HG02571 (cell line): ENCODE measurements at regions not wholly inside any gene's neighbourhood (a gene's known extent, or its start where the extent isn't known, plus 50 kb on each side); places are given as distances from the start of the nearest gene placed in this dataset.
"Not testable (repeated sequence)": the region's sequence is repeated elsewhere in the genome, so short reads cannot be mapped to it uniquely, and the experiment has no call there.

Experiments used
- ATAC-seq: cut with Tn5 transposase; IDR thresholded peaks from one replicate; pipeline ENCODE4 v1.9.1; 2021; ENCODE audit warnings: mild to moderate bottlenecking, moderate library complexity; ENCODE audit not compliant: unreplicated experiment

DNA sequence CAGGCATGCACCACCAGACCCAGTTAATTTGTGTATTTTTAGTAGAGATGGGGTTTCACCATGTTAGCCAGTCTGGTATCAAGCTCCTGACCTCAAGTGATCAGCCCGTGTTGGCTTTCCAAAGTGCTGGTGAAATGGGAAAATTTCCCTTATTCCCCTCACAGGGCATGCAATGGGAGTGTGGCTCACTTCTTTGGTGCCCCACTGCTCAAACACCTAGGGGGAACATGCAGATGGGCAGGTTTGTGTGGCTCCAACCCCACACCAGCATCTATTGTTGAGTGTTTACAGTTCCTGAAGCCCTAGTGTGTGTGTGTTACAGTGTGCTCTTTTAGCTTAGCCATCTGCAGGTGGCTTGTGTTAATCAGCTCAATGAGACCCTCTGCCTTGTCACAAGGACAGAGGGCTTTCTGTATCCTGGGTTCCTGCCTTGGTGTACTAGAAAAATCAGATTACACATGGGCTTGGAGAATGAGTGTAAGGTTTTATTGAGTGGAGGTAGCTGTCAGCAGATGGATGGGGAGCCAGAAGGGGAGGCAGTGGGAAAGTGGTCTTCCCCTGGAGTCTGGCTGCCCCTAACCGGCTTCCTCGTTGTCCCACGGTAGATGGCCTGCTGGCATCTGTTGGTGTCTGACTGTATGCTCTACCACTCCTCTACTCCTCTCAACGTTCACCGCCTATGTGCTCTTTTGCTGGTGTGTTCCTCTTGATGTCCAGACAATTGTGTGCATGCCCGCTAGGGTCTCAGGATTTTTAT, 248.1 kb upstream of the CBLB start:
- ATAC-seq = no peak

DNA sequence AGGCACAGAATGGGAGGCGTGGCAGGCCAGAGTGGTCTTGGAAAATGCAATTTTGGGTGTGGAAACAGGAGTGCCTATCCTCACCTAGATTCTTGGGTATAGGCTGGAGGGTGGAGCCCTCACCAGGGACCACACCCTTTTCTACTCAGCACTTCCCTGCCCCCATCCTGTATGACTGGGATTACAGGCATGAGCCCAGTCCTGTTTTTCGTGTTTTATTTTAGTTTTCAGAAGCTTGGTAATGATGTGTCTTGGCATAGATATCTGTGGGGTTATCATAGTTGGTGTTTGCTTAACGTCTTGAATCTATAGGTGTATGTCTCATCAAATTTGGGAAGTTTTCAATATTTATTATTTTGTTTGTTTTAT, 248.7 kb upstream of the CBLB start:
- ATAC-seq = no peak

DNA sequence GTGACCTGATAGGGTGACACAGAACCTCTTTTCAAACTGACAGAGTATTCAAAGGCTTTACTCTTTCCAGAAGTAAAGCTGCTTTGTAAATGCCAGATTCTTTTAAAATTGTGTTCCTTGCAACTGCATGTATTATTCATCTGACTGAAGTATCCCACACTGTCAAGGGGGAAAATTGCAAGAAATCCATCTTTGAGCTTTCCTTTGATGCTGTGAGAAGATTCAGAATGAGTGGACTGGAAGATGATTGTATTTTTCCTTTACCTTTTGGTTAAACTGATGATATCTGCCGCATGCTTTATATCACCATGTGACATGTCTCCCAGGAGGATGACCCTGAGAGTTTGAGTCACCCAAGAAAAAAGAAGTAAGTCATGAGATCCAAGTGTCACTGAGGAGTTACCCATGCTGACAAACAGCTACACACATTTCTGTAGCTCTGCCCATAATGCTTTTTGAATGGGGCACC, 250.8 kb upstream of the CBLB start:
- no peak for ATAC-seq

DNA sequence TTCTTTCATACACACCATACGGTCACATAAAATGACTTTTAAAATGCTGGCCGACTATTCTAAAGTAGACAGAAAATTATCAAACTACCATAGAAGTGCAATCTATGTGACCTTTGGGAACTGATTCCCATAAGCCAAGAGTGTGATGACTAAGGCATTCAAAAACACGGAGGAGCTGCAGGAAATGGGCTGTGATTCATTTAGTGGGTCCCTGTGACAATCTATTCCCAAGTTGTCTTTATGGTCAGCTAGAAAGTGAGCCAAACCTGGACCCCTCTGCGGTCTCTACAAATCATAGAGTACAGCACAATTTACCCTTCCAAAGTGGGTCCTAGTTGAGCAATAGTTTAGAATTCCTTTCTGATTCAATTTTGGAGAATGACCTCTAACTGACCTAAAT, 251.5 kb upstream of the CBLB start:
- ATAC-seq = no peak

DNA sequence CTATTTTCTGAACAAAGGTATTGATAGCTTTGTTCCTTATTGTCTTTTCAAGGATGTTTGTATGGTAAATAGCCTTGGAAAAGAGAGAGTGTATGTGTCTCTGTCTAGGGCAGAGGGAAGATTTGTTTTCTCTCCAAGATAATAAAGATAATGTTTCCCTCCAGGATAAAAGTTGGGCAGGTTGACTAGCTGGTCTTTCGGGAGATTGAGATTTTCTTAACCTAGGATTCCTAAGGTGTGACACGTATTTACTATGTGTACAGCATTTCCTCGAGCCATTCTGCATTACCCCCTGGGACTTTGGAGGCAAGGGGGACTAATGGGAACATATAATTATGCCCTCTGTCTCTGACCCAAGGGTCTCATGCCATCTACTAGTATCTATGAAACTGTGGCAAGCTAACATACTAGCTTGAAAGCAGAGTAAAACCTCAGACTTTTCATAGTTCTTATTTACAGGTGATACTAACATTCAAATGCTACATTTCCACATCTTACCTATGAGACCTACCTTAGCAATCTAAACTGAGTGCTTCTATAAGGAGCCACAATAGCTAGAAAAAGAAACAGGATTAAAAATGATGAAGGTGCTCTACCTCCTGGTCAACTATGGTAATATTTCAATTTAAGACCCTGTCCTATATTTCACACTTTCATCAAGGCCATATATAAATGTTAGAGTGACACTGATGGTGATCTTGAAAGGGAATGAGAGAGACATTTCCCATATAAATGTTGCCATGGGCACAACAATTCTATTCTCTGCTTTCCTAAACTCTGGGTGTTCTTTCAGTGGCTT, 252.9 kb upstream of the CBLB start:
- ATAC-seq = no peak

DNA sequence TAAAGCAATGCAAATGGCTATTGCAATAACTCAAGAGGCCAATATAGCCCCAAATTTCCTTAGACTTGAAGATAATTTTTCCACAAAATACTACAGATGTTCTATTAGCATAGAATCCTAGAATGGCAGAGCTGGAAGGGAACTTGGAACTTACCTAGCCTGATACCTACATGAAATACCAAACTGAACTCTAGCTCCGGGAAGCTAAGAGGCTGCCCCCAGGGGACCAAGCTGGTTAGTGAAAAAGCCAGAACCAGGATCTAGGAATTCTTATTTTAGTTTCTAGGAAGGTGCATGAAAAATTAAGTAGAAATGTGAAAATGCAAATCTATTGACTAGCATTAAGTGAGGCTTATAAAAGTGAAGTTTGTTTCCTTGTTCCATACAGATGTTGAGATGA, 256.0 kb upstream of the CBLB start:
- no peak for ATAC-seq

DNA sequence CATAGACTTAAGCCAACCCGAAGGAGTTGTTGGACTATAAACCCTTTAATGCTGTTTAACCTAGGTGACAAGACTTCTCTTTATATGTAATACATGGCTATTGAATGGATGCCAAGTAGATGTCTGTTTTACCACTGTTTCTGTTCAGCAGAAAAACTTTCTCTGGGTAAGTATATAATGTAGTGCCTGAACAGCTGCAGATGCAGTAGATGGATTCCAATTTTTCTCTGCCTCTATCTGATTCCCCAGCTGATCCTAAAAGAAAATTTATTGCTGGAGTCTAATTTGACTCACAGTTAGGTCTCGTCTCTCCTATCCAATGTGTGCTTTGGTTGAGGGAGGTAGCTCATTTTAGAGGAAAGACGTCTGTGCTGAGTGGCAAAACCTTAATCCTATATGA, 256.5 kb upstream of the CBLB start:
- ATAC-seq = no peak

DNA sequence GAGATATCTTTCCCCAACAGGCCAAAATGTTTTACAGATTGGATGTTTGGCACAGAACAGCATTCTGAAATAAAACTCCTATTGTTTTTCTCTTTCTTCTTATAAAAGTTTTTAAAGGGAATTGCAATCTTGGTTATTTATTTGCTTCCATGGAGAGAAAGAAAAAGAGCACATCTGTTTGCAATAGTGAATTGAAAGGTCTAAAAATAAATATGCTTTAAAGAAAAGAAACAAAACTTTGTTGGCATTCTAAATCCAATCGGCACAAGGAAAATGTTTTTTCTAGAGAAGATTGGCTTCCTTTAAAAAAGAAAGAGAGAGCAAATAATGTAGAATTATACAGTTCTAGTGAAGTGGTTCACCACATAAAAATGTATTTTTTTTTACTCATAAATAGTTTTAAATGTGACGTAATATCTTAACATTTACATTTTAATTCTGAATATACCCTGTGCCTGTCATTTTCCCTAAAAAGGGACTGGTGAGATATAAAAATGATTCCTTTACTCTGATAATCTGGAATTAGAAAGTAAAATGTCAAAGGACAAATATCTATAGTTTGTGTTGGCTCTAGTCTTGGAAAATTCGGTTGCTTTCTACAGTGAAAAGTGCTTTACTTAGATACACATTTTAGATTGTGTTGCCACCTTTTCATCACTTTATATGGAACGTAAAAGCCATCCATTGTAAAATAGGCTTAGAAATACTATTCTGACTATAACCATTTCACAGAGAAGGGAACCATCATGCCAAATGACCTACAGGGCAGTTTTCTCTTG, 257.4 kb upstream of the CBLB start:
- ATAC-seq = no peak

DNA sequence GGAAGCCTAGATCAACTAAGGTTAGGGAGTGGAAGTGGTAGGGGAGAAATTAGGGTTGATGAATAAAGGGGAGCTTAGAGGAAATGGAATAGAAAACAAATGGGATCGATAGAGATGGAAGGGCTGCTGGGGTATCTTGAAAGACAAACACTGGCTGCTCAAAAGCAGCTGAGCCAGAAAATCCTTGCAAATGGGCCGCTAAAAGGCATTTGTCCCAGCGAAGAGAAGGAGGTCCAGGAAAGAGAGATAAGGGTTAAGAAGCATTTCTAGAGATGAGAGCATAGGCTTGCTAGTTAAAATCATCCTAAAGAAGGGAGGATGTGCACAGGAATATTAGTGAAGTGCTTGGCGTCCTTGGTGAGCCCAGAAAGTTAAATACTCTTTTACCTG, 258.0 kb upstream of the CBLB start:
- no peak for ATAC-seq

DNA sequence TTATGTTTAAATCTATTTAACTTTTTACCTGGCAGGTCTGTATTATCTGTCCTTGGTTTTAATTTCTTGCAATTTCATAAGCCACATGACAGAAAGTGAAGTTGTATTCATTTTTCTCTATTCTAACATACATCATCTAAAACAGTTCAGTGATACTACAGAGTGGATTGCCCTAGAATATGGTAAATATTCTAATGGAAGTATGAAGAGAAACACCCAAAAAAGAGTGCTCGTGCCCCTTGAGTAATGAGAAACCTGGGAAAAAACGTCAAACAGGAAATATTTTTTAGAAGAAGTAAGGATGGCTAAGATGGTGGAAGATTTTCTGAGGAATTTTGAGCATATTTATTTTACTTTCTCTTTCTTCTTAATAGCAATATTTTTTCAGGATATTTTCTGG, 261.1 kb upstream of the CBLB start:
- no peak for ATAC-seq

DNA sequence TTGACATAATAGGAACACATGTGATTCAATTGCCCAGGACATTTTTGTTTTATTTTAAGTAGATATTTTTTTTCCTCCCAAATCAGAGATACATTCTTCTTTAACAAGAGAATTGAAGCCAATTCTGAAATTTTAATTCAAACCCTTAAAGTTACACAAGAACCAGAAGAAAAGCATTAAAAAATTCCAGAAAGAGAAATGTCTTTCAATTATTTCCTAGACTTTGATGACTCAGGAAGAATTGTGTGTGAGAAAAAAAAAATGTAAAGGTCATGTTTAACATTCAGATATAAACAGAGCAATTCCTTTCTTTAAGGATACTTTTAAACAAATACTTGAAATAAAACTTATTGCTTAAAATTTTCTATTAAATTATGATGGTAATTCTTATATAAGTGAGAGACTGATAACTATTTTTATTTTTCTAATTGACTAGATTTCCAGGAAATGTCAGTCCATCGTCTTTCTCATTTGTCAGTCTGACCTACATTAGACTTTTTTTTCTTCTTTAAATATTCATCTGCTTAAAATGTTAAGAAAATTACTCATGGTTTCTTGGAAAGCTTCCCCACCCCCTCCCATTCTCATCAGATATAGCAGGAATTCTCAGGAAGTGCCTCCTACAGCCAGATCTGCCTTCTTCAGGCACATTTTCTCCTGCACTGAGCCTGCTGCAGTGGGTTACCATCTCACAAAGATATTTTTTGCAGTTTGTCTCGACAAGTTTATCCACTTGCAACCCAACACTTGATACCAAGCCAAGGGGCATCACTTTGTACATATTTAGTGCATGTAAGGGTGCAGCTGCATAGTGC, 261.8 kb upstream of the CBLB start:
- ATAC-seq = no peak

DNA sequence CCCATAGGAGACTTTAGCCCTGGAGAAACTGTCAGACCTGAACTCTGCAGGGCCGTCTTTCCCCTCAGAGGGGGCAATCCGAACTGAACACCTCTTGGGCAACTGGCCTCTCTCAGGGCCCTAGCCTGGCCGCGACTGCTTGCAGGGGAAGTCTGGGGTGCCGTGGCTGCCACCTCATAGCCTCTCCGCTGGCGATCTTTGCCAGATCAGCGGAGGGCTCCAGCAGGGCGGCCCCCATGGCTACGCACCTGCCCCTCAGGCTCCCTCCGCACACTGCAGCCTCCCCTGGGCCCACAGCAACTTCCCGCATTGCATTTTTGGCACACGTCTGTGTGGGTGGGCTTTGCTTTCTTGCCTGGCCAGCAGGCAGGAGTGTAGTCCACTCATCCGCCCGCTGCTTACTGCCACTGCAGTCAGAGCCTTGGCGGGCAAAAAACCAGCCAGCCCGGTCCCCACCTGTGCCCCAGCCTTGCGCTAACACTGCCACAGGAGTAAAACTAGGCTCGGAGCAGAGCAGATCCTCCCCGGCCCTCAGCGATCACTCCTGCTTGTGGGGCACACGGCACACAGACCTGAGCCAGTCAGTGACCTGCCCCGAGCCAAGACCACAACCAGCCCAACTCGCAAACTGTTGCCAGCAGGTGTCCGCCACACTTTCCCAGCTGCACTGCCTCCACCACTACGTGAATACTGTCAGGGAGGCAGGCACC, 266.8 kb upstream of the CBLB start:
- ATAC-seq = no peak

DNA sequence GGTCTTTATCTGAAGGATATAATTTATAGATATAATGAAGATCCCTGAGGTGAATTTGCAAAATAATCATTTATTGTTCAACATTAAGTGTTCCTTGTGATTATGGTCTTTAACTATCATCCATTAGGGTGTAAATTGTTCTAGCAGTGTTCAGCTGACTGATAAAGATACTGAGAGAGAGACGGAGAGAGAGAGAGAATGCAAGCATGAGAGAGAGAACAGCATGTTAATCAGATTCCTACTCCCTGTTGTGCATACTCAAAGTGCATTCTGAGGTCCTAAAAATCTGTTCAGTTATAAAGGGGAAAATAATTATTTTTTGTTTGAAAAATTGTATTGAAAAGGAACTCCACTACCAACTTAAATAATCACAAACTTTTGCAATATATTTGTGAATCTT, 271.0 kb upstream of the CBLB start:
- no peak for ATAC-seq

DNA sequence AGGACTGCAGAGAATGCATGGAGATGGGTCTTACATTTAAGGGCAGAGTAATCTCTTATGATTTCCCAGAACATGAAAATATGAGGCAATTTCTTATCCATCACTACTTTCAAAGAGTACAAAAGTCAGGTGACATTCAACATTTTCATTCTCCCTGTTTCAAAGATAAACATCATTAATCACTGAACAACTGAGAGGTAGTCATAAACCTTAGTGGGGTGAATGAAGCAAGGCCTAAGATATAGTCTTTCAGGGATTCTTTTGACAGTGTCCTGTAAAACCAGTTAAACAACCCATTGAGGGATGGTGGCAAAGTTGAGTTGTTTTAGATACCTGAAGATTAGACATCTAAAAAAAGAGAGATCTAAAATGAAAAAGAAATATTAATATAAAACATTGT, 271.6 kb upstream of the CBLB start:
- ATAC-seq = no peak

DNA sequence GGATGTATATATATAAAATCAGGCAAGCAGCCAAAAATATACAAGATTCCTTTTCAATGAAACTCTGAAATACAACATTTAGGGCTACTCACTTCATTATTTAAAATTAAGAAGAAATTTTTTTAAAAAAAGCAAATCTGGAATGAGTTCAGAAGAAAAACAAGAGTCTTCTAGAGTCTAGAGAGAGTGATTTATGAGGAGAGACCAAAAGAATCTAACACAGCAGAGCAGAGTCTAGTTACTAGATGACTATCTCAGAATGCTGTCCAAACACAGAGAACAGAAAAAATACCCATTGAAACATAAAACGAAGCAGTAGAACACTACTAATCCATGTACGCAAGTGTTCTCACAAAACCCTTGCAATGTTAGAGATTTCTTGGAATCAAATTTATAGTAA, 275.2 kb upstream of the CBLB start:
- ATAC-seq = no peak

DNA sequence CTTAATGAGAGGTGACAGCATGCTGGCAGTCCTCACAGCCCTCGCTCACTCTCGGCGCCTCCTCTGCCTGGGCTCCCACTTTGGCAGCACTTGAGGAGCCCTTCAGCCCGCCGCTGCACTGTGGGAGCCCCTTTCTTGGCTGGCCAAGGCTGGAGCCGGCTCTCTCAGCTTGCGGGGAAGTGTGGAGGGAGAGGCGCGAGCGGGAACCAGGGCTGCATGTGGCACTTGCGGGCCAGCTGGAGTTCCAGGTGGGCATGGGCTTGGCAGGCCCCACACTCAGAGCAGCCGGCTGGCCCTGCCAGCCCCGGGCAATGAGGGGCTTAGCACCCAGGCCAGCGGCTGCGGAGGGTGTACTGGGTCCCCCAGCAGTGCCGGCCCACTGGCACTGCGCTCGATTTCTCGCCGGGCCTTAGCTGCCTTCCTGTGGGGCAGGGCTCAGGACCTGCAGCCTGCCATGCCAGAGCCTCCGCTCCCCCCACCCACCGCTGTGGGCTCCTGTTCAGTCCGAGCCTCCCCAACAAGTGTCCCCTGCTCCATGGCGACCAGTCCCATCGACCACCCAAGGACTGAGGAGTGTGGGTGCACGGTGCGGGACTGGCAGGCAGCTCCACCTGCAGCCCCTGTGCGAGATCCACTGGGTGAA, 279.7 kb upstream of the CBLB start:
- ATAC-seq = not testable (repeated sequence)

DNA sequence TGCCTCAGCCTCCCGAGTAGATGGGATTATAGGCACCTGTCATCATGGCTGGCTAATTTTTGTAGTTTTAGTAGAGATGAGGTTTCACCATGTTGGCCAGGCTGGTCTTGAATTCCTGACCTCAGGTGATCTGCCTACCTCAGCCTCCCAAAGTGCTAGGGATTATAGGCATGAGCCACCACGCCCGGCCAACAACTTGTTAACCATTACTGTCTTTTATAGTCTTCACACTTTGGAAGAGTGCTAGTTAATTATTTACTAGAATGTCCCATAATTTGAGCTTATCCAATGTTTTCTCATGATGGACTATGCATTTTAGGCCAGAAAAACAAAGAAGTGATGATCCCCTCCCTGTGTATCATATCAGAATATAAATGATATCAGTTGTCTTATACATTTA, 288.6 kb upstream of the CBLB start:
- ATAC-seq = no peak

DNA sequence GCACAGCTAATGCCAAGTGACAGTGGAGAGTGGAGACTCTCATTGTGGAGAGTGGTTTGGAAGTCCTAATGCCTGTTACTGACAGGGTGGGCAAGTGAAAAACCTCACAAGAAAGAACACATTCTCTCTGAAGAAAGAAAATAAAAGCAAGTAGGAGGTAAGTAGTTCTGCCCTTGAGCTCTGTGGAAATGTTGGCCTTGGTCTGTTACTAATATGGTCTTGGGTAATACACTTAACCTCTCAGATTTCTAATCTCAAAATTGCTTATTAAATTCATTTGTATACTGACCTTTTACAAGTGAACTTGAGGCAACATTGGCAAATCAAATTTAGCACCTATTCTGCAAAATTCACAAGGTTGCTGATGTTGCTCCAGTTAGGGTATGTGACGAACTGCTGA, 291.6 kb upstream of the CBLB start:
- ATAC-seq = no peak

DNA sequence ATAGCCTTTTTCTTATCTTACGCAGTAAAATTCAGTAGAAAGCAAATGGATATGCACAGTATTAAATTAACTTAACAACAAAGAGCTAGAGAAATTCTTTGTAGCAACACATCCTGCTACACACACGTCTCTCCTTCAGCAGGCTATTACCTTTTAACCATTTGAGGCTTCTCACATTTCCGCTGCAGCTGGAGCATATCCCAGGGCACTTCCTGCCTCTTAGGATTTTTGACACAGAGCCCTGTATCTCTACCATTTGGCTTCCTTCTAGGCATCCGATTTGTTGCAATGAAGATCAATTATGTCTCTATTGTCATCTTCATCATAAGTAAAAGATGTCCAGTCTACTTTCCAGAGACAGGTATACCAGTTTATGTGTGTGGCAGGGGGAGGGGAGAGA, 292.4 kb upstream of the CBLB start:
- ATAC-seq = no peak

DNA sequence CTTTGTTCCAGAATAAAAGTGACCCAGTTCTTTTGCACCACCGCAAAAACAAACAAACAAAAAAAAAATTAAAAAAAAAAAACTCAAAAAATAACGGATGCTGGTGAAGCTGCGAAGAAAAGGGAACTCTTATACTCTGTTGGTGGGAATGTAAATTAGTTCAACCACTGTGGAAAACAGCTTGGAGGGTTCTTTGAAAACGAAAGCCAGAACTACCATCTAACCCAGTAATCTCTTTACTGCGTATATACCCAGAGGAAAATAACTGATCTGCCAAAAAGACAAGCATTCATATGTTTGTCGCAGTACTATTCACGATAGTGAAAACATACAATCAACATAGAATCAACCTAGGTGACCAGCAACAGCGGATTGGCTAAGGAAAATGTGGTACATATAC, 298.9 kb upstream of the CBLB start:
- no peak for ATAC-seq
